Mesothelial cell of epicardium (in vitro differentiated cells): ENCODE measurements at regions not wholly inside any gene's neighbourhood (a gene's known extent, or its start where the extent isn't known, plus 50 kb on each side); places are given as distances from the start of the nearest gene placed in this dataset.
"Not testable (repeated sequence)": the region's sequence is repeated elsewhere in the genome, so short reads cannot be mapped to it uniquely, and the experiment has no call there.

Experiments used
- DNase-seq, 2 experiments: peaks; one replicate each; pipeline ENCODE4 v3.0.0; 2021; ENCODE audit warnings: low spot score in 2 of 2; ENCODE audit not compliant: unreplicated experiment in 2 of 2
- H3K27ac Mint-ChIP-seq: 2 replicates; pipeline ENCODE4 v1.8.0; 2021; ENCODE audit warnings: mixed read lengths
- H3K27me3 Mint-ChIP-seq: 2 replicates; pipeline ENCODE4 v1.8.0; 2021; ENCODE audit warnings: low read depth, mixed read lengths
- H3K36me3 Mint-ChIP-seq: 2 replicates; pipeline ENCODE4 v1.8.0; 2021; ENCODE audit warnings: mixed read lengths
- H3K4me1 Mint-ChIP-seq: 2 replicates; pipeline ENCODE4 v1.8.0; 2021; ENCODE audit warnings: mixed read lengths
- H3K4me3 Mint-ChIP-seq: 2 replicates; pipeline ENCODE4 v1.8.0; 2021; ENCODE audit warnings: mild to moderate bottlenecking, moderate library complexity, mixed read lengths
- H3K9me3 Mint-ChIP-seq: 2 replicates; pipeline ENCODE4 v1.8.0; 2021; ENCODE audit warnings: mixed read lengths
- CTCF ChIP-seq: fragments of 200-600 bp; sonication (generic); IDR thresholded peaks from one replicate; pipeline ENCODE4 v1.5.0; 2021; ENCODE audit warnings: antibody characterized with exemption; ENCODE audit not compliant: unreplicated experiment

GRCh38 chr6:8930009-8930408 lies 494.7 kb upstream of the SLC35B3 start:
- Mint-ChIP-seq H3K4me1 (no peaks in the 10 kb centered on the region), H3K4me3 (no peak overlapping the region), H3K9me3 (no peaks in the 10 kb centered on the region), H3K27me3 (no peaks in the 10 kb centered on the region), H3K36me3 (no peaks in the 10 kb centered on the region), H3K27ac (no peak overlapping the region)
- DNase-seq = no peak
- no peak for TF ChIP-seq CTCF

- H3K36me3 Mint-ChIP-seq, DNase-seq, H3K27ac Mint-ChIP-seq, H3K4me3 Mint-ChIP-seq, H3K4me1 Mint-ChIP-seq, H3K9me3 Mint-ChIP-seq, H3K27me3 Mint-ChIP-seq: not testable (repeated sequence)
Measured at GRCh38 chr6:8920244-8920643, 484.9 kb upstream of the SLC35B3 start.

GRCh38 chr6:8918196-8918595 lies 482.9 kb upstream of the SLC35B3 start:
- TF ChIP-seq CTCF = no peak
- no peaks in the 10 kb centered on the region for H3K4me1 Mint-ChIP-seq
- no peak for DNase-seq
- no peaks in the 10 kb centered on the region for H3K27me3 Mint-ChIP-seq
- H3K4me3 Mint-ChIP-seq = no peak overlapping the region
- no peak overlapping the region for H3K27ac Mint-ChIP-seq
- peaks cover 10% of the 10 kb centered on the region for H3K9me3 Mint-ChIP-seq
- no peaks in the 10 kb centered on the region for H3K36me3 Mint-ChIP-seq

GRCh38 chr6:8914700-8915099 lies 479.4 kb upstream of the SLC35B3 start:
- DNase-seq = no peak
- Mint-ChIP-seq H3K9me3 (peaks cover 27% of the 10 kb centered on the region), H3K27me3 (no peaks in the 10 kb centered on the region), H3K36me3 (peaks cover 2% of the 10 kb centered on the region), H3K27ac (no peak overlapping the region), H3K4me1 (no peaks in the 10 kb centered on the region), H3K4me3 (no peak overlapping the region)
- TF ChIP-seq CTCF = no peak

GRCh38 chr6:8908638-8909037 lies 473.3 kb upstream of the SLC35B3 start:
- Mint-ChIP-seq H3K4me3 (no peak overlapping the region), H3K27ac (no peak overlapping the region), H3K4me1 (peaks cover 21% of the 10 kb centered on the region), H3K9me3 (peaks cover 25% of the 10 kb centered on the region), H3K36me3 (peaks cover 2% of the 10 kb centered on the region), H3K27me3 (no peaks in the 10 kb centered on the region)
- no peak for TF ChIP-seq CTCF
- no peak for DNase-seq

- DNase-seq = no peak
- no peaks in the 10 kb centered on the region for H3K36me3 Mint-ChIP-seq
- H3K4me1 Mint-ChIP-seq = peaks cover 21% of the 10 kb centered on the region
- no peak overlapping the region for H3K27ac Mint-ChIP-seq
- no peak overlapping the region for H3K4me3 Mint-ChIP-seq
- H3K27me3 Mint-ChIP-seq = no peaks in the 10 kb centered on the region
- peaks cover 9% of the 10 kb centered on the region for H3K9me3 Mint-ChIP-seq
- no peak for TF ChIP-seq CTCF
Measured at GRCh38 chr6:8906699-8907098, 471.4 kb upstream of the SLC35B3 start.
